Adrenal gland (tissue), 9 donors: ENCODE measurements at regions not wholly inside any gene's neighbourhood (a gene's known extent, or its start where the extent isn't known, plus 50 kb on each side); places are given as distances from the start of the nearest gene placed in this dataset.

Experiments used
- DNase-seq, 7 donors: peaks; one replicate each; pipeline ENCODE4 v3.0.0-alpha.2; 2019 to 2020
- H3K27ac ChIP-seq, 5 donors: fragments of 200-600 bp; sonication (generic) in 4 of 5; 1 replicate in 3 of 5; 2 replicates in 2 of 5; pipeline versions ENCODE4 v1.5.1 to v1.8.0; 2016 to 2020; ENCODE audit warnings: mild to moderate bottlenecking in 1 of 5
- H3K27me3 ChIP-seq: fragments of 200-600 bp; 2 replicates; pipeline ENCODE4 v1.8.0; 2021
- H3K36me3 ChIP-seq, 2 donors: fragments of 200-600 bp; replicated peaks in 1 of 2; 1 replicate in 1 of 2; 2 replicates in 1 of 2; pipeline versions ENCODE4 v1.5.1 to v1.8.0; 2018 to 2022
- H3K4me1 ChIP-seq, 2 donors: fragments of 200-600 bp; replicated peaks in 1 of 2; 1 replicate in 1 of 2; 2 replicates in 1 of 2; pipeline versions ENCODE4 v1.5.1 to v1.8.0; 2018 to 2021
- H3K4me3 ChIP-seq, 4 donors: fragments of 200-600 bp; sonication (generic) in 3 of 4; one replicate each; pipeline ENCODE4 v1.5.1; 2016 to 2018
- H3K9me3 ChIP-seq, 3 donors: fragments of 200-600 bp; sonication (generic) in 1 of 3; replicated peaks in 1 of 3; 1 replicate in 2 of 3; 2 replicates in 1 of 3; pipeline versions ENCODE4 v1.5.1 to v1.8.0; 2016 to 2021
- CTCF ChIP-seq, 6 experiments: fragments of 450-650 bp in 4 of 6; fragments of 200-600 bp in 2 of 6; sonication (generic) in 1 of 6; IDR thresholded peaks; 1 replicate in 5 of 6; 2 replicates in 1 of 6; pipeline versions ENCODE4 v1.5.1 to v1.8.0; 2016 to 2021; ENCODE audit warnings: antibody characterized with exemption in 6 of 6, mild to moderate bottlenecking in 2 of 6, moderate library complexity in 1 of 6
- POLR2A ChIP-seq, 2 donors: fragments of 450-650 bp; IDR thresholded peaks; one replicate each; pipeline ENCODE4 v1.6.1; 2017; ENCODE audit warnings: antibody characterized with exemption in 2 of 2, mild to moderate bottlenecking in 2 of 2, moderate library complexity in 1 of 2
- whole genome bisulfite sequencing, 4 donors: extraction: QIAGEN DNeasy Blood & Tissue Kit in 2 of 4; methylation state at CpG; one replicate each; pipeline versions ENCODE4 v1.1.5 to v1.1.7; 2013 to 2017; 5-methylcytosine and 5-hydroxymethylcytosine counted together
- intact Hi-C, 2 donors: fragments of 100-400 bp; cut with DNase I; formaldehyde crosslinking; loops; one replicate each; pipeline versions ENCODE4 v1.14.1 to v1.15.0; 2022 to 2023
- donor health status: healthy with polysubstance abuse.
- donor health status: Bipolar disorder and iron deficiency.
- donor health status: DM: yes; HTN: yes; CAD: no.
- donor health status: DM: no; HTN: no; CAD: no.
- donor health status: DM: no; HTN: no; CAD: no.

GRCh38 chr4:27148211-27148895, 287.7 kb downstream of the STIM2 start:
- no peak overlapping the region for H3K4me3 ChIP-seq
- H3K9me3 ChIP-seq, result no peaks in the 10 kb centered on the region
- DNase-seq, result no peak
- no peaks in the 10 kb centered on the region for H3K36me3 ChIP-seq
- TF ChIP-seq CTCF (IDR thresholded peaks at IDR 0.05), result no peak
- no peak for TF ChIP-seq POLR2A (IDR thresholded peaks at IDR 0.05)
- H3K4me1 ChIP-seq, result no peaks in the 10 kb centered on the region
- no peak overlapping the region for H3K27ac ChIP-seq
- 77 to 85% (median 83%) methylated on average over 1 of the region's 1 CpG for WGBS, 4 donors
- intact Hi-C loops, result no loop called here
- no peaks in the 10 kb centered on the region for H3K27me3 ChIP-seq

GRCh38 chr4:27149541-27150212, 289.0 kb downstream of the STIM2 start:
- no peaks in the 10 kb centered on the region for H3K27me3 ChIP-seq

GRCh38 chr4:27152703-27153102, 292.1 kb downstream of the STIM2 start:
- Histone ChIP-seq H3K27ac (no peak overlapping the region), H3K4me1 (no peaks in the 10 kb centered on the region), H3K9me3 (no peaks in the 10 kb centered on the region), H3K27me3 (no peaks in the 10 kb centered on the region), H3K36me3 (no peaks in the 10 kb centered on the region), H3K4me3 (no peak overlapping the region)
- WGBS, 4 donors, result 64 to 77% (median 70%) methylated on average over 5 of the region's 5 CpGs
- no peak for DNase-seq
- intact Hi-C loops, result no loop called here
- TF ChIP-seq POLR2A (IDR thresholded peaks at IDR 0.05), result no peak
- no peak for TF ChIP-seq CTCF (IDR thresholded peaks at IDR 0.05)

More at GRCh38 chr4:27149541-27150212, 289.0 kb downstream of the STIM2 start:
- 62 to 74% (median 64%) methylated on average over 2 of the region's 2 CpGs for WGBS, 4 donors
- Histone ChIP-seq H3K4me3 (no peak overlapping the region), H3K9me3 (no peaks in the 10 kb centered on the region), H3K36me3 (no peaks in the 10 kb centered on the region), H3K27ac (no peak overlapping the region), H3K4me1 (no peaks in the 10 kb centered on the region)
- no peak for DNase-seq
- TF ChIP-seq POLR2A (IDR thresholded peaks at IDR 0.05) (no peak), CTCF (IDR thresholded peaks at IDR 0.05) (no peak)
- intact Hi-C loops, result no loop called here

- Histone ChIP-seq H3K27ac (no peak overlapping the region), H3K9me3 (no peaks in the 10 kb centered on the region), H3K4me3 (no peak overlapping the region), H3K4me1 (no peaks in the 10 kb centered on the region), H3K27me3 (no peaks in the 10 kb centered on the region), H3K36me3 (no peaks in the 10 kb centered on the region)
- intact Hi-C loops, result no loop called here
- TF ChIP-seq CTCF (IDR thresholded peaks at IDR 0.05) (no peak), POLR2A (IDR thresholded peaks at IDR 0.05) (no peak)
- 18 to 31% (median 22%) methylated on average over 3 of the region's 3 CpGs for WGBS, 4 donors
- no peak for DNase-seq
Observed at GRCh38 chr4:27154706-27155105, 294.1 kb downstream of the STIM2 start.
